GM21367 (cell line): ENCODE measurements at regions not wholly inside any gene's neighbourhood (a gene's known extent, or its start where the extent isn't known, plus 50 kb on each side); places are given as distances from the start of the nearest gene placed in this dataset.

Experiments
- ATAC-seq: cut with Tn5 transposase; IDR thresholded peaks from one replicate; pipeline ENCODE4 v1.9.1; 2021; ENCODE audit not compliant: unreplicated experiment

- ATAC-seq, result no peak
Measured at GRCh38 chr14:65308536-65308935, 104.0 kb upstream of the FUT8 start.

GRCh38 chr14:65310568-65310967 lies 102.0 kb upstream of the FUT8 start:
- ATAC-seq, result no peak

- no peak for ATAC-seq
Measured at GRCh38 chr14:65312859-65313258, 99.7 kb upstream of the FUT8 start.

- peak; percentile 60 for ATAC-seq
Measured at GRCh38 chr14:65318636-65319506, 93.7 kb upstream of the FUT8 start.

GRCh38 chr14:65320661-65321308 lies 91.7 kb upstream of the FUT8 start:
- no peak for ATAC-seq

GRCh38 chr14:65321370-65321875 lies 91.1 kb upstream of the FUT8 start:
- ATAC-seq, result no peak

GRCh38 chr14:65329481-65329880 lies 83.0 kb upstream of the FUT8 start:
- no peak for ATAC-seq

GRCh38 chr14:65329911-65330310 lies 82.6 kb upstream of the FUT8 start:
- no peak for ATAC-seq

- ATAC-seq, result no peak
Measured at GRCh38 chr14:65330416-65330815, 82.1 kb upstream of the FUT8 start.

- no peak for ATAC-seq
Measured at GRCh38 chr14:65331652-65332051, 80.9 kb upstream of the FUT8 start.

- peak; percentile 47 for ATAC-seq
Measured at GRCh38 chr14:65332141-65332871, 80.2 kb upstream of the FUT8 start.

GRCh38 chr14:65333943-65334687 lies 78.4 kb upstream of the FUT8 start:
- no peak for ATAC-seq

GRCh38 chr14:65334765-65335410 lies 77.6 kb upstream of the FUT8 start:
- ATAC-seq, result no peak

GRCh38 chr14:65335411-65335947 lies 77.1 kb upstream of the FUT8 start:
- no peak for ATAC-seq

- no peak for ATAC-seq
Measured at GRCh38 chr14:65336191-65336591, 76.3 kb upstream of the FUT8 start.

GRCh38 chr14:65339866-65340265 lies 72.7 kb upstream of the FUT8 start:
- no peak for ATAC-seq

- ATAC-seq, result no peak
Measured at GRCh38 chr14:65344011-65344410, 68.5 kb upstream of the FUT8 start.

- ATAC-seq, result no peak
Measured at GRCh38 chr14:65345266-65345665, 67.3 kb upstream of the FUT8 start.

- ATAC-seq, result no peak
Measured at GRCh38 chr14:65346474-65346873, 66.1 kb upstream of the FUT8 start.

GRCh38 chr14:65346895-65347294 lies 65.6 kb upstream of the FUT8 start:
- no peak for ATAC-seq
